CD14-positive monocyte (primary cell): ENCODE measurements at regions not wholly inside any gene's neighbourhood (a gene's known extent, or its start where the extent isn't known, plus 50 kb on each side); places are given as distances from the start of the nearest gene placed in this dataset.

Source experiments
- DNase-seq, 3 donors: peaks; one replicate each; pipeline ENCODE4 v3.0.0-alpha.2; 2011 to 2022
- H2AFZ ChIP-seq: 2 replicates; pipeline ENCODE4 v1.6.0; 2012; ENCODE audit warnings: mild to moderate bottlenecking, low read depth, low read length, inconsistent platforms; ENCODE audit not compliant: insufficient read depth, poor library complexity, severe bottlenecking
- H3K27ac ChIP-seq, 2 donors: 1 replicate in 1 of 2; 2 replicates in 1 of 2; pipeline ENCODE4 v1.5.1; 2012 to 2013; ENCODE audit warnings: low read length in 2 of 2, control low read depth in 1 of 2, inconsistent platforms in 1 of 2, low read depth in 1 of 2, mild to moderate bottlenecking in 1 of 2
- H3K27me3 ChIP-seq, 2 donors: one replicate each; pipeline versions ENCODE4 v1.6.0 to v1.6.1; 2011 to 2013; ENCODE audit warnings: low read length in 2 of 2; ENCODE audit not compliant: control insufficient read depth in 2 of 2, insufficient read depth in 2 of 2
- H3K36me3 ChIP-seq, 2 donors: replicated peaks in 1 of 2; 1 replicate in 1 of 2; 2 replicates in 1 of 2; pipeline versions ENCODE4 v1.5.1 to v1.6.1; 2012 to 2013; ENCODE audit warnings: low read length in 2 of 2, control low read depth in 1 of 2, inconsistent platforms in 1 of 2, mild to moderate bottlenecking in 1 of 2; ENCODE audit not compliant: insufficient read depth in 2 of 2, control insufficient read depth in 1 of 2
- H3K4me1 ChIP-seq, 2 donors: 1 replicate in 1 of 2; 2 replicates in 1 of 2; pipeline versions ENCODE4 v1.5.1 to v1.6.1; 2012 to 2013; ENCODE audit warnings: low read length in 2 of 2, control low read depth in 1 of 2, inconsistent platforms in 1 of 2, mild to moderate bottlenecking in 1 of 2, moderate library complexity in 1 of 2; ENCODE audit not compliant: insufficient read depth in 2 of 2, control insufficient read depth in 1 of 2
- H3K4me2 ChIP-seq: replicated peaks from 2 replicates; pipeline ENCODE3; 2012; ENCODE audit warnings: low read length, moderate library complexity, mild to moderate bottlenecking; ENCODE audit not compliant: poor library complexity, severe bottlenecking; ENCODE audit errors: extremely low read depth
- H3K4me3 ChIP-seq, 3 experiments: fragments of 200-600 bp in 1 of 3; sonication (generic) in 1 of 3; replicated peaks in 1 of 3; 1 replicate in 2 of 3; 2 replicates in 1 of 3; pipeline ENCODE4 v1.5.1; 2011 to 2013; ENCODE audit warnings: low read length in 3 of 3, mild to moderate bottlenecking in 3 of 3, control low read depth in 2 of 3, low read depth in 2 of 3, inconsistent platforms in 1 of 3, moderate library complexity in 1 of 3
- H3K79me2 ChIP-seq: 2 replicates; pipeline ENCODE4 v1.6.0; 2012; ENCODE audit warnings: mild to moderate bottlenecking, control low read depth, inconsistent platforms, low read length, moderate library complexity; ENCODE audit not compliant: insufficient read depth
- H3K9ac ChIP-seq: 2 replicates; pipeline ENCODE4 v1.6.0; 2017; ENCODE audit warnings: low read length, mild to moderate bottlenecking; ENCODE audit not compliant: insufficient read depth, poor library complexity, severe bottlenecking
- H3K9me3 ChIP-seq, 2 donors: replicated peaks in 1 of 2; 1 replicate in 1 of 2; 2 replicates in 1 of 2; pipeline versions ENCODE4 v1.5.1 to v1.6.1; 2012 to 2013; ENCODE audit warnings: low read length in 2 of 2, control low read depth in 1 of 2; ENCODE audit not compliant: control insufficient read depth in 1 of 2, insufficient read depth in 1 of 2
- H4K20me1 ChIP-seq: 2 replicates; pipeline ENCODE4 v1.6.0; 2012; ENCODE audit warnings: mild to moderate bottlenecking, low read length, control low read depth, moderate library complexity; ENCODE audit not compliant: insufficient read depth
- H3K27ac Mint-ChIP-seq, 7 donors: one replicate each; pipeline ENCODE4 v1.8.0; 2020; ENCODE audit warnings: mild to moderate bottlenecking in 7 of 7, mixed read lengths in 7 of 7, moderate library complexity in 6 of 7, inconsistent platforms in 2 of 7
- H3K27me3 Mint-ChIP-seq, 3 donors: one replicate each; pipeline ENCODE4 v1.8.0; 2021 to 2022; ENCODE audit warnings: low read depth in 3 of 3, mild to moderate bottlenecking in 3 of 3, mixed read lengths in 3 of 3, moderate library complexity in 3 of 3, inconsistent platforms in 1 of 3
- H3K36me3 Mint-ChIP-seq, 2 donors: one replicate each; pipeline ENCODE4 v1.8.0; 2020; ENCODE audit warnings: mixed read lengths in 2 of 2, inconsistent platforms in 1 of 2, mild to moderate bottlenecking in 1 of 2
- H3K4me1 Mint-ChIP-seq: one replicate; pipeline ENCODE4 v1.8.0; 2020; ENCODE audit warnings: mild to moderate bottlenecking, mixed read lengths
- H3K4me3 Mint-ChIP-seq, 2 donors: one replicate each; pipeline ENCODE4 v1.8.0; 2020; ENCODE audit warnings: mild to moderate bottlenecking in 2 of 2, mixed read lengths in 2 of 2, moderate library complexity in 1 of 2
- H3K9me3 Mint-ChIP-seq, 7 donors: one replicate each; pipeline ENCODE4 v1.8.0; 2020 to 2022; ENCODE audit warnings: mixed read lengths in 7 of 7, mild to moderate bottlenecking in 6 of 7, moderate library complexity in 6 of 7, inconsistent platforms in 2 of 7
- CTCF ChIP-seq: fragments of 200-600 bp; IDR thresholded peaks from one replicate; pipeline ENCODE4 v1.8.0; 2022; ENCODE audit warnings: antibody characterized with exemption, mild to moderate bottlenecking
- WGBS: methylation state at CpG from one replicate; pipeline ENCODE4 v1.1.5; 2013; ENCODE audit warnings: missing lambda C conversion rate; ENCODE audit not compliant: insufficient coverage; 5-methylcytosine and 5-hydroxymethylcytosine counted together
- intact Hi-C, 2 donors: fragments of 100-400 bp; cut with micrococcal nuclease; formaldehyde crosslinking; loops; one replicate each; pipeline versions ENCODE4 v1.15.0 to v1.15.1; 2023

GRCh38 chr10:130401860-130402765 is 265.9 kb downstream of the GLRX3 start:
- no peak for DNase-seq
- H3K4me2 ChIP-seq = no peak overlapping the region
- no peaks in the 10 kb centered on the region for H3K36me3 Mint-ChIP-seq
- H4K20me1 ChIP-seq = no peaks in the 10 kb centered on the region
- no peak overlapping the region for H3K9ac ChIP-seq
- intact Hi-C loops = no loop called here
- no peaks in the 10 kb centered on the region for H3K27me3 ChIP-seq
- no peaks in the 10 kb centered on the region for H3K79me2 ChIP-seq
- 88% methylated on average over 12 of the region's 16 CpGs for WGBS
- no peaks in the 10 kb centered on the region for H3K4me1 Mint-ChIP-seq
- H2AFZ ChIP-seq = no peak overlapping the region
- no peak overlapping the region for H3K4me3 ChIP-seq
- H3K36me3 ChIP-seq = no peaks in the 10 kb centered on the region
- peaks cover 10 to 23% of the 10 kb centered on the region in 2 donors for H3K9me3 ChIP-seq
- no peak overlapping the region for H3K27ac ChIP-seq
- peaks cover 12 to 18% (median 13%) of the 10 kb centered on the region in 7 donors for H3K9me3 Mint-ChIP-seq
- H3K27me3 Mint-ChIP-seq = peaks cover 1 to 5% (median 1%) of the 10 kb centered on the region in 3 donors
- no peak overlapping the region for H3K4me3 Mint-ChIP-seq
- TF ChIP-seq CTCF = no peak
- no peak overlapping the region for H3K27ac Mint-ChIP-seq
- no peaks in the 10 kb centered on the region for H3K4me1 ChIP-seq

GRCh38 chr10:130403153-130404075 is 267.2 kb downstream of the GLRX3 start:
- H3K4me1 ChIP-seq = no peaks in the 10 kb centered on the region
- intact Hi-C loops = no loop called here
- no peak overlapping the region for H3K4me3 Mint-ChIP-seq
- no peak overlapping the region for H3K4me2 ChIP-seq
- no peaks in the 10 kb centered on the region for H3K36me3 ChIP-seq
- no peak overlapping the region for H3K27ac ChIP-seq
- H4K20me1 ChIP-seq = no peaks in the 10 kb centered on the region
- 60% methylated on average over 4 of the region's 6 CpGs for WGBS
- no peaks in the 10 kb centered on the region for H3K79me2 ChIP-seq
- H3K27ac Mint-ChIP-seq = no peak overlapping the region
- peaks cover 1 to 6% (median 1%) of the 10 kb centered on the region in 3 donors for H3K27me3 Mint-ChIP-seq
- no peak for TF ChIP-seq CTCF
- no peaks in the 10 kb centered on the region for H3K27me3 ChIP-seq
- DNase-seq = no peak
- no peak overlapping the region for H3K9ac ChIP-seq
- H3K4me1 Mint-ChIP-seq = no peaks in the 10 kb centered on the region
- H2AFZ ChIP-seq = no peak overlapping the region
- peaks cover 4 to 9% (median 6%) of the 10 kb centered on the region in 7 donors for H3K9me3 Mint-ChIP-seq
- H3K9me3 ChIP-seq = peaks cover 2 to 17% of the 10 kb centered on the region in 2 donors
- no peak overlapping the region for H3K4me3 ChIP-seq
- no peaks in the 10 kb centered on the region for H3K36me3 Mint-ChIP-seq
